Body of pancreas (tissue), 4 donors: ENCODE measurements at regions not wholly inside any gene's neighbourhood (a gene's known extent, or its start where the extent isn't known, plus 50 kb on each side); places are given as distances from the start of the nearest gene placed in this dataset.

Source experiments
- POLR2A ChIP-seq, 3 donors: fragments of 450-650 bp; IDR thresholded peaks; one replicate each; pipeline ENCODE4 v1.6.1; 2016; ENCODE audit warnings: antibody characterized with exemption in 3 of 3, mild to moderate bottlenecking in 2 of 3
- TF ChIP-seq, protein P1 (sequence below), 7 experiments: fragments of 450-650 bp in 4 of 7; fragments of 200-600 bp in 3 of 7; sonication (generic) in 3 of 7; IDR thresholded peaks; one replicate each; pipeline ENCODE4 v1.5.1; 2016 to 2019; ENCODE audit warnings: antibody characterized with exemption in 7 of 7

DNA sequence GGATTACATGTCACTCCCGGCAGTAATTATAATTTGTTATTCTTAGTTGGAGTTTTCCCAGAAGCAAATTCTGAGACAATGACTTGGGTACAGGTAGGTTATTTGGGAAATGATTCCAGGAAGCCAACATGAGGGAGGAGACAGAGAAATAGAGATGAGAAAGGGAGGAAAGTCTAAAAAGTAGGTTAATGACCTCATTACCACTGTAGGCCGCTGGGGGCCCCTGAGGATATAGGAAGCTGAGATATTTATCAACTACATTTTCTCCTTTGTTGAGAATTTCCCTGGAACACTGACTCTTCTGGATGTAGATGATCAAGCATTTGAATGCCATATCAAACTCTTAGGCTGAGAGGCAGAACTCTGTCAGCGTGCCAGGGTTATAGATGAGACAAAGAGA is 284.3 kb downstream of the ICOS start:
- TF ChIP-seq, protein P1, sequence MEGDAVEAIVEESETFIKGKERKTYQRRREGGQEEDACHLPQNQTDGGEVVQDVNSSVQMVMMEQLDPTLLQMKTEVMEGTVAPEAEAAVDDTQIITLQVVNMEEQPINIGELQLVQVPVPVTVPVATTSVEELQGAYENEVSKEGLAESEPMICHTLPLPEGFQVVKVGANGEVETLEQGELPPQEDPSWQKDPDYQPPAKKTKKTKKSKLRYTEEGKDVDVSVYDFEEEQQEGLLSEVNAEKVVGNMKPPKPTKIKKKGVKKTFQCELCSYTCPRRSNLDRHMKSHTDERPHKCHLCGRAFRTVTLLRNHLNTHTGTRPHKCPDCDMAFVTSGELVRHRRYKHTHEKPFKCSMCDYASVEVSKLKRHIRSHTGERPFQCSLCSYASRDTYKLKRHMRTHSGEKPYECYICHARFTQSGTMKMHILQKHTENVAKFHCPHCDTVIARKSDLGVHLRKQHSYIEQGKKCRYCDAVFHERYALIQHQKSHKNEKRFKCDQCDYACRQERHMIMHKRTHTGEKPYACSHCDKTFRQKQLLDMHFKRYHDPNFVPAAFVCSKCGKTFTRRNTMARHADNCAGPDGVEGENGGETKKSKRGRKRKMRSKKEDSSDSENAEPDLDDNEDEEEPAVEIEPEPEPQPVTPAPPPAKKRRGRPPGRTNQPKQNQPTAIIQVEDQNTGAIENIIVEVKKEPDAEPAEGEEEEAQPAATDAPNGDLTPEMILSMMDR (IDR thresholded peaks at IDR 0.05) = no peak
- TF ChIP-seq POLR2A (IDR thresholded peaks at IDR 0.05) = no peak
